Gastroesophageal sphincter (tissue), 3 donors: ENCODE measurements at regions not wholly inside any gene's neighbourhood (a gene's known extent, or its start where the extent isn't known, plus 50 kb on each side); places are given as distances from the start of the nearest gene placed in this dataset.

Experiments used
- POLR2A ChIP-seq, 2 donors: fragments of 450-650 bp; IDR thresholded peaks; one replicate each; pipeline ENCODE4 v1.6.1; 2017; ENCODE audit warnings: antibody characterized with exemption in 2 of 2, mild to moderate bottlenecking in 2 of 2, moderate library complexity in 1 of 2
- TF ChIP-seq, protein P1 (sequence below), 4 experiments: fragments of 200-600 bp in 2 of 4; fragments of 450-650 bp in 2 of 4; sonication (generic) in 1 of 4; IDR thresholded peaks; one replicate each; pipeline ENCODE4 v1.5.1; 2017 to 2019; ENCODE audit warnings: antibody characterized with exemption in 4 of 4, mild to moderate bottlenecking in 2 of 4, moderate library complexity in 2 of 4

DNA sequence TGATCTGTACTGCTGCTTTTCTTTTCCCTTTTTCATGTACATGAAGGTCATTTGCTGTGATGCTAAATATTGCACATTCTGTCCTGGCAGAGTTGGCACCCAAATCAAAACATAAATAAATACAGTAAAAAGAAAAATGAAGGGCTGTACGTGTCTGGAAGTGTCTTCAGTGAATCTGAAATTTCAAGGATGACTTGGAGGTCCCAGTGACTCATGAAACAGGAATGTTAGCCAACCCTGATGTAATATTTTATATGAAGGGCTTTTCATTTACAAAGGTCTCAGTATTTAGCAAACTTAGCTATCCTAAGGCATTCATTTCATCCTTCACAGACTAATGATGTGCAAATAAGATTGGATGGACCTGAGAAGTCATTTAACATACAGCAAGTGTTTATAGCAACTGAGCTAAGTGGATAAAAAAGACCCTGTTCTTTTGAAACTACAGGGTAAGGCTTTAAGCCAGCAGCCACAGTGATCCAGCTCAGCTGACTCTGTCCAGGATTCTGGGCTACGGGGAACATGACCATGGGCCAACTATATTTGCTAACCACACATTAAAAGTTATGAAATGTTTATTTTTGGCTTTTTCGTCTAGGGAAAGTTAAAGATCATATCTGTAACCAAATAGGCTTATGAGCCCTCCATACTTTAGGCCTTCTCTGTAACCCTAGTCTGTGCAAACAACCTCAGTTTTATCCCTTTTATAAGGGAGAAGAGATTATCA, 104.0 kb upstream of the DMRTA1 start:
- TF ChIP-seq, protein P1, sequence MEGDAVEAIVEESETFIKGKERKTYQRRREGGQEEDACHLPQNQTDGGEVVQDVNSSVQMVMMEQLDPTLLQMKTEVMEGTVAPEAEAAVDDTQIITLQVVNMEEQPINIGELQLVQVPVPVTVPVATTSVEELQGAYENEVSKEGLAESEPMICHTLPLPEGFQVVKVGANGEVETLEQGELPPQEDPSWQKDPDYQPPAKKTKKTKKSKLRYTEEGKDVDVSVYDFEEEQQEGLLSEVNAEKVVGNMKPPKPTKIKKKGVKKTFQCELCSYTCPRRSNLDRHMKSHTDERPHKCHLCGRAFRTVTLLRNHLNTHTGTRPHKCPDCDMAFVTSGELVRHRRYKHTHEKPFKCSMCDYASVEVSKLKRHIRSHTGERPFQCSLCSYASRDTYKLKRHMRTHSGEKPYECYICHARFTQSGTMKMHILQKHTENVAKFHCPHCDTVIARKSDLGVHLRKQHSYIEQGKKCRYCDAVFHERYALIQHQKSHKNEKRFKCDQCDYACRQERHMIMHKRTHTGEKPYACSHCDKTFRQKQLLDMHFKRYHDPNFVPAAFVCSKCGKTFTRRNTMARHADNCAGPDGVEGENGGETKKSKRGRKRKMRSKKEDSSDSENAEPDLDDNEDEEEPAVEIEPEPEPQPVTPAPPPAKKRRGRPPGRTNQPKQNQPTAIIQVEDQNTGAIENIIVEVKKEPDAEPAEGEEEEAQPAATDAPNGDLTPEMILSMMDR (IDR thresholded peaks at IDR 0.05): no peak
- no peak for TF ChIP-seq POLR2A (IDR thresholded peaks at IDR 0.05)
